ENCODE measurements at regions not wholly inside any gene's neighbourhood (a gene's known extent, or its start where the extent isn't known, plus 50 kb on each side); places are given as distances from the start of the nearest gene placed in this dataset.

GRCh38 chr1:95854457-95854856, 620.4 kb downstream of the RWDD3 start:
- TF ChIP-seq CTCF (IDR thresholded peaks at IDR 0.05; ENCODE audit: insufficient read depth, low read length) (no peak), REST (IDR thresholded peaks at IDR 0.05; ENCODE audit: insufficient replicate concordance, low read depth) (no peak), POLR2AphosphoS5 (IDR thresholded peaks at IDR 0.05; ENCODE audit: low read depth) (no peak), GABPA (IDR thresholded peaks at IDR 0.05; ENCODE audit: low read depth) (no peak)
